IPS-NIHi11 (cell line): ENCODE measurements at regions not wholly inside any gene's neighbourhood (a gene's known extent, or its start where the extent isn't known, plus 50 kb on each side); places are given as distances from the start of the nearest gene placed in this dataset.

Source experiments
- DNase-seq: peaks from one replicate; pipeline ENCODE4 v3.0.0; 2012; ENCODE audit warnings: mixed read lengths, low spot score

- DNase-seq = no peak
Measured at GRCh38 chr2:65649811-65650589, 217.6 kb upstream of the SPRED2 start.

- no peak for DNase-seq
Measured at GRCh38 chr2:65647249-65647842, 214.9 kb upstream of the SPRED2 start.

GRCh38 chr2:65640793-65641103 is 208.3 kb upstream of the SPRED2 start:
- DNase-seq = no peak

GRCh38 chr2:65639156-65639864 is 206.9 kb upstream of the SPRED2 start:
- peak; percentile 36 for DNase-seq

GRCh38 chr2:65638443-65638842 is 206.0 kb upstream of the SPRED2 start:
- DNase-seq = peak; percentile 33

- no peak for DNase-seq
Measured at GRCh38 chr2:65636813-65637483, 204.5 kb upstream of the SPRED2 start.

- no peak for DNase-seq
Measured at GRCh38 chr2:65636024-65636423, 203.6 kb upstream of the SPRED2 start.

GRCh38 chr2:65634304-65634703 is 201.9 kb upstream of the SPRED2 start:
- no peak for DNase-seq

GRCh38 chr2:65630643-65631042 is 198.2 kb upstream of the SPRED2 start:
- DNase-seq = no peak

- no peak for DNase-seq
Measured at GRCh38 chr2:65628156-65628555, 195.8 kb upstream of the SPRED2 start.

GRCh38 chr2:65626831-65627230 is 194.4 kb upstream of the SPRED2 start:
- DNase-seq = no peak

GRCh38 chr2:65625982-65626381 is 193.6 kb upstream of the SPRED2 start:
- no peak for DNase-seq

GRCh38 chr2:65622951-65623535 is 190.6 kb upstream of the SPRED2 start:
- DNase-seq = no peak

GRCh38 chr2:65622499-65622898 is 190.1 kb upstream of the SPRED2 start:
- no peak for DNase-seq

GRCh38 chr2:65620524-65620923 is 188.1 kb upstream of the SPRED2 start:
- no peak for DNase-seq

- DNase-seq = no peak
Measured at GRCh38 chr2:65620026-65620425, 187.6 kb upstream of the SPRED2 start.

- no peak for DNase-seq
Measured at GRCh38 chr2:65615602-65616001, 183.2 kb upstream of the SPRED2 start.

GRCh38 chr2:65613968-65614555 is 181.7 kb upstream of the SPRED2 start:
- no peak for DNase-seq

GRCh38 chr2:65611488-65611887 is 179.1 kb upstream of the SPRED2 start:
- no peak for DNase-seq

- DNase-seq = no peak
Measured at GRCh38 chr2:65608916-65609315, 176.5 kb upstream of the SPRED2 start.

- no peak for DNase-seq
Measured at GRCh38 chr2:65608466-65608865, 176.1 kb upstream of the SPRED2 start.
